ENCODE measurements at regions not wholly inside any gene's neighbourhood (a gene's known extent, or its start where the extent isn't known, plus 50 kb on each side); places are given as distances from the start of the nearest gene placed in this dataset.

DNA sequence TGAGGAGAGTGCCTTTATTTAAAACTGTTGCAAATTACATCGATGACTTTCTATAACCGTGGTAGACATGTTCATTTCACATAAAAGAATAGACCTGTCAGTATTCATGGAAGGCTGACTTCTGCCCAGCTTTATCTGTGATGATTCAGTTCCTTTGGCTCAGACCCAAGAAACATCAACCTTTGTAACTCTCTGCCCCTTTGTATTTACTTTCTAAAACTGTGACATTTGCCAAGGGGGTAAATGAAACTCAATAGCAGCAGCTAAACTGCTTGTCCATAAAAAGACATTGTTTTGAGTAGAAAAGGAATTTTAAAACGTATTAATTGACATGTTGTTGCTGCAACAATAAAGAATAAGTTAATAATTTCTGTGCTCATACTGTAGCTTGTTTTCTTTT, 137.8 kb upstream of the ANKH start:
- TF ChIP-seq, protein P1, sequence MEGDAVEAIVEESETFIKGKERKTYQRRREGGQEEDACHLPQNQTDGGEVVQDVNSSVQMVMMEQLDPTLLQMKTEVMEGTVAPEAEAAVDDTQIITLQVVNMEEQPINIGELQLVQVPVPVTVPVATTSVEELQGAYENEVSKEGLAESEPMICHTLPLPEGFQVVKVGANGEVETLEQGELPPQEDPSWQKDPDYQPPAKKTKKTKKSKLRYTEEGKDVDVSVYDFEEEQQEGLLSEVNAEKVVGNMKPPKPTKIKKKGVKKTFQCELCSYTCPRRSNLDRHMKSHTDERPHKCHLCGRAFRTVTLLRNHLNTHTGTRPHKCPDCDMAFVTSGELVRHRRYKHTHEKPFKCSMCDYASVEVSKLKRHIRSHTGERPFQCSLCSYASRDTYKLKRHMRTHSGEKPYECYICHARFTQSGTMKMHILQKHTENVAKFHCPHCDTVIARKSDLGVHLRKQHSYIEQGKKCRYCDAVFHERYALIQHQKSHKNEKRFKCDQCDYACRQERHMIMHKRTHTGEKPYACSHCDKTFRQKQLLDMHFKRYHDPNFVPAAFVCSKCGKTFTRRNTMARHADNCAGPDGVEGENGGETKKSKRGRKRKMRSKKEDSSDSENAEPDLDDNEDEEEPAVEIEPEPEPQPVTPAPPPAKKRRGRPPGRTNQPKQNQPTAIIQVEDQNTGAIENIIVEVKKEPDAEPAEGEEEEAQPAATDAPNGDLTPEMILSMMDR (IDR thresholded peaks at IDR 0.05; ENCODE audit: insufficient read depth, missing control alignments): no peak
- FAIRE-seq: no peak
- no peak for DNase-seq (ENCODE audit: insufficient read length, low spot score)

DNA sequence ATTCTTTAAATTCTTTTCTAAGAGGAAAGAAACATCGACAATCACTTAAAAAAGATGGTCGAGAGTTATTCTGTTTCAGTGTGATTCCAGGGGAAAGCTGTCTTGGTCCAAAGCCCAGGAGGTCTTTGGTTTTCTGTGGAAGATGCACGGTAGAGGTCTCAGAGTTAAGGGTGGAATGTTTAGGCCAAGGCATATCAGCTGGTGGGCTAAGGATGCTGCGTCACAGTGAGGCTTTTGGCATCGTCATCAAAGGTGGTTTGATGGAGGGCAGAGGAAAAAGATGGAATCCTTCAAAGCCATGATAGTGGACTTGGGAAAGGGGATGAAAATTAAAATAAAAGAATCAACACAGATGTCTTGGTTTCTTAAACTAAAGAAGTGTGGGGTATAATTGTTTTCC, 137.3 kb upstream of the ANKH start:
- TF ChIP-seq, protein P1 (IDR thresholded peaks at IDR 0.05; ENCODE audit: insufficient read depth, missing control alignments): no peak
- no peak for FAIRE-seq
- DNase-seq (ENCODE audit: insufficient read length, low spot score): no peak

DNA sequence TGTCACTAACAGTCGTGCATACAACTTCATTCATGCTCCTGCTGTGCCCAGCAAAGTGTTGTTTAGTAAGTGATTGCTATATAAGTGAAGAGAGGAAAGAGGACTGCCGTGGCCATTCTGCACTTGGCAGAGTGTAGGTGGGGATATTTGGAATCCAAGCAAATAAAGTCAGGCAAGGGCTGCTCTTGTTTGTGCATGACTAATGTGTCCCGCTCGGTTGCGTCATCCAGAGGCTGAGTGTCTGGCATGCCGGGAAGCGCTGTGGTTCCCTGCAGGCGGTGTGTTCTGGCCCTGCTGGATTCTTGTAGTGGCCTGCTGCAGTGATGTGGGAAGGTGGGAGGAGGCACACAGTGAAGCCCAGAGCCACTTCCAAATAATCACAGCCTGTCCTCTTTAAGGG, 136.9 kb upstream of the ANKH start:
- no peak for FAIRE-seq
- DNase-seq (ENCODE audit: insufficient read length, low spot score): no peak
- TF ChIP-seq, protein P1 (IDR thresholded peaks at IDR 0.05; ENCODE audit: insufficient read depth, missing control alignments): no peak

DNA sequence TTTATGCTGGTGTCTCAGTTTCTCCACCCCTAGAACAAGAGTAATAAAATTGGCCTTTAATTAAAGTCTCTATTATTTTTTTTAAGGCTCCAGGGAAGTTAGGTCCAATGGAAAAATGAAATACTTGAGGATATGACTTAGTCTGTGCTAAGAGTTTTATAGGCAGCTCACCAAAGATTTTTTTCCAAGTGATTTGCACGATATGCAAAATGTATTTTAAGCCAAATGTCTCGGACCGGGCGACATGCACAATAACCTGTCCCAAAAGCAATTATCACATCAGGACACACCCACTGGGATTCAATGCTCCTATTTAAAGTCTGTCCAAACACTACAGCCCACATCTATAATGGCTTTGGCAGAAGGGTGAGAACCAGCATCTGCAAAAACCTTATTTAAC, 136.1 kb upstream of the ANKH start:
- TF ChIP-seq, protein P1 (IDR thresholded peaks at IDR 0.05; ENCODE audit: insufficient read depth, missing control alignments): no peak
- DNase-seq (ENCODE audit: insufficient read length, low spot score) (no peak), FAIRE-seq (no peak)

DNA sequence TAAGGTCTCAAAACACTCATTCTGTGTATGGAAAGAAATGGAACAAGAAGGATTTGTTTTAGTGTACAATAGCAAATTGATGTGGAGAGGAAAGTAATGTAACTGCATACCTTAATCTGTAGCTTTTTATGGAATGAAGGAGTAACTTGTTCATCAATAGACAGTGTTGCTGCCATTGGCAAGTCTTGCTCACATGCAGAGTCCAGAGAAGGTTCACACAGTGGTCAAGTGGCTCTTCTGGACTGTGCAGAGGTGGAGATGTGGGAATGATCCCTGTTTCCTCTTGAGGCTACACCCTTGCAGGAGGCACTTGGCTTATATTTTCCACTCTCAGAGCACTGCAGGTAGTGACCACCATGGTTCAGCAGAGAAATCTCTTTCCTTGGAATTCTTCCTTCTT, 132.9 kb upstream of the ANKH start:
- FAIRE-seq (no peak), DNase-seq (ENCODE audit: insufficient read length, low spot score) (no peak)
- TF ChIP-seq, protein P1 (IDR thresholded peaks at IDR 0.05; ENCODE audit: insufficient read depth, missing control alignments): no peak

DNA sequence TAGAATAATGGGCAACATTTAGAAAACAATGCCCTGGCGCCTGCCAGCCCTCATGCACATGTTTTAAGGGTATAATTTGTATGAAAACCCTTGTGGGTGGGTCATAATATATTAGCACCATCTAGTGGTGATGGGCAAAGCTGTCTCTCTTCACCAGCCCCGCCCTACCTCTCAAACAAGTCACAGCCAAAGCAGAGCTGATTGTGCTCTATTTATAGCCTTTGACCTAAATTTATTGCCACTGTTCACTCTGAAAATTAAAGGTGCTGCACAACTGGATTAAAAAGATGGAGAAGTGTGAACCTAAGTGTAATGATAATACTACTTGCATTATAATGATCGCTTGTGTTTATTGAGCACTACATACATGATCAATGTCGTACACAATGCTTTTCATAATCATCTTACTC, 131.9 kb upstream of the ANKH start:
- peak; percentile 16 for FAIRE-seq
- TF ChIP-seq, protein P1 (IDR thresholded peaks at IDR 0.05; ENCODE audit: insufficient read depth, missing control alignments): peak; percentile 86
- peak; percentile 40 for DNase-seq (ENCODE audit: insufficient read length, low spot score)

DNA sequence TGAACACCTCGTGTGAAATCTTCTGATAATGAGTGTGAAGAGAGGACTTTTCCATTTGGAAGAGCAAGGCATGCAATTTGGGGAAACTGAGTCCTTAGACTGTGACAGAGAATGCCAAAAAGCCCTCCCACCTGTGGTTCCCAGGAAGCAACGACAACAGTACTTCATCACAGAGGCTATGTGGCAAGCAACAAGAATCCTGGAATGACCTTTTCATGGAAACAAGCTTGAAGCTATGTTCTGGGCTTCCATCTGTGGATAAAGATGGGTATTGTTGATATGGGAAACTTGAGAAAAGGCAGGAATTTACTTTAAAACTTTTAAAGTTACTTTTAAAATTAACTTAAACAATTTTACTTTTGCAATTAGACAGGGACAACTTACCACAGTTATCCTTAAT, 131.2 kb upstream of the ANKH start:
- DNase-seq (ENCODE audit: insufficient read length, low spot score): no peak
- no peak for FAIRE-seq
- TF ChIP-seq, protein P1 (IDR thresholded peaks at IDR 0.05; ENCODE audit: insufficient read depth, missing control alignments): no peak
